H4 (cell line): ENCODE measurements at regions not wholly inside any gene's neighbourhood (a gene's known extent, or its start where the extent isn't known, plus 50 kb on each side); places are given as distances from the start of the nearest gene placed in this dataset.

Experiments
- DNase-seq: peaks from one replicate; pipeline ENCODE4 v3.0.0-alpha.2; 2015; ENCODE audit warnings: low spot score

DNA sequence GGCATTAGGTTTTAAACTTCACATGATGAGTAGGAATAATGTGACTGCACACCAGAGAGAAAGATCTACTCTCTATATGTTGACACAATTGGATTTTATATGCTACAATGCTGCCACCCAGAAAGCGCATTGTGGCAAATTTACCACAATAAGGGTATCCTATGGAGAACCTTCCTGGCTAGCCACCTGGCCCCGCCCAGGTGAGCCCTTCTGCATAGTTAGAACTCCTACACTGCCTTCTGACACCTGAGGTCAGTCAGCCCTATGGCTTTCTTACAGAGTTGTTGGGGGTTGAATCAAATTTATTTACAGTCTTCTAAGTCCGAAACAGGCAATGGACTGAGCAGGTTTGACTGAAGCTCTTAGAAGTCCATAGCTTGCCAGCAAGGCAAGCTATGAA is 153.8 kb upstream of the S100G start:
- no peak for DNase-seq

DNA sequence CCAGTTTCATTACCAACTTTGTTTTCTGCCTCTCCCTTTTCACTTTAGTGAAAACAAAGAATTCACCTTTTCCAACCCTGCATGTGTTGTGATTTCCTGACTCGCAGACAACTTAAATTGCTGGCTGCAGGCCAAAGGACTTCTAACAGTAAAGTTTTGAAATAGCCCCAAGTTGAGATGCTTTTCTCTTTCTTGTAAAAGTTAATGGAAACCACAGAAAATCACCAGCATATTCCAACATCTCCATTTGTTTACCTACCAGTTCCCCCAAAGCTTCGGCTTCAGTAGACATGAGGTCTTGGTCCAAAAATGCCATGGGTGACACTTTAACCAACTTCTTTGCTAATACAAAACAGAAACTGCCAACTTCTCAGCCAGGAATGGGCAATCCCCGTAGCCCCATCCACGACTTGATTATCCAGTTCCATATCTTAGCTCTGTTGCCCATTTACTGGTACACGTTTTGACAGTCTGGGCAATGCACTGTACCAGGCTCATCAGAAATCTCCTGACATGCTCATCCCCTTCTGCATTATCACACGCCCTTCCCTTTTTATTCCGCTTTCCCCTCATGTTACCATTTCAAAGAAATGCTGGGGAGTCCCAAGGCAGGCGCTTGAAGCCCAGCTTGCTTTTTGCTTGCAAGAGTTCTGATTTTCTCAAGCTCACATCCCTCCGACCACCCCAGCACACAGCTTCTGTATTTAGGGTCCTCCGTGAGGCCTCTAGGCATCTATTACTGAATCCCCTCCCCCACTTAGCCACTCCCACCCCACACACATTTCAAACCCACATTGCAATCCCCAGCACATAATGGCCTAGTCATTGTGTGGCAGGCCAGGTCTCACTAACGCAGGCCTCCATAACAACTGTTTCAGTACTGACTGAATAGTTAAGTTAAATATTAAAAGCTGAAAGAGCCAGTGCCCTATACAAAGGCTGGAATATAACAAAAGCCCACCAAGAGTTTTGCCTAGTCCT is 137.9 kb upstream of the S100G start:
- DNase-seq: peak; percentile 42

DNA sequence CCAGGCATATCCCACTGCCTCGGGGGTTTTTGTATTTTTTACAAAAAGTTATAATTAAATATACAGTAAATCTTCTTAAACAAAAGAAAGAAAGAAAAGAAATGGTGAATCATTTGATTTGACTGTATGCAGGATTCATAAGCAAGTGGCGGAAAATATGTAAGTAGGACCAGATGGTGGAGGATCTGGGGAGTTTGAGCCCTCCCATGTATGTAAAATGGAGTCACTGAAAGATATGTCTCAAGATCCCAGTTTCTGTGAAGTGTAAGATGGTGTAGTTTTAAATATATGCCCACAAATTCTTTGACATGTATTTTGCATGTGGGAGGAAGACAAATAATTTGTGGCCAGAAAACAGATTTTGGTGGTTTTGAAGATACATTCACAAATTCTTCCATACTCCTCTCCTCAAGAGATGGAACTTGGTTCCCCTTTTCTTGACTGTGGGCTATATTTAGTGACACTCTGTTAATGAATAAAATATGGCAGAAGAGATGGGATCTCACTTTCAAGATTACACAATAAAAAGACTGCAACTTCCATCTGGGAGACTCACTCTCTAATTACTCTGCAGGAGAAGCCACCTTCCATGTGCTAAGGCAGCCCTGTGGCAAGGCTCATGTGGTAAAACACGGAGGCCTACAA is 133.6 kb upstream of the S100G start:
- no peak for DNase-seq

DNA sequence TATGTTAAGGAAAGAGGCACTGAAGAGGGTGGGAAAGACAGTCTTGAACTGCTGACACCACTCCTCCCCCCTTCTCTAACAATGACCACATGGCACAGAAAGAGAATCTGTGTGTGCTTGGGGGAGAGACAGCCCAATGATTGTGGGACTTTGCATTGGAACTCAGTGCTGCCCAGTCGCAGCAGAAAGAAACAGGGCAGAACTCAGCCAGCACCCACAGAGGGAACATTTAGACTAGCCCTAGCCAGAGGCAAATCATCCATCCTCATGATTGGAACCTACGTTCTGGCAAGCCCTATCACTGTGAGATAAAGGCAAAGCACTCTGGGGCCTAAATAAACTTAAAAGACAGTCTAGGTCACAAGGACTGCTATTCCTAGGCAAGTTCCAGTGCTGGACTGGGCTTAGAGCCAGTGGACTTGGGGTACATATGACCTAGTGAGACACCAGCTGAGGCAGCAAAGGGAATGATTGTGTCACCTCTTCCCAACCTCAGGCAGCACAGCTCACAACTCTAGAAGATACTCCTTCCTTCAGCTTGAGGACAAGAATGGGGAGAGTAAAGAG is 132.8 kb upstream of the S100G start:
- no peak for DNase-seq

DNA sequence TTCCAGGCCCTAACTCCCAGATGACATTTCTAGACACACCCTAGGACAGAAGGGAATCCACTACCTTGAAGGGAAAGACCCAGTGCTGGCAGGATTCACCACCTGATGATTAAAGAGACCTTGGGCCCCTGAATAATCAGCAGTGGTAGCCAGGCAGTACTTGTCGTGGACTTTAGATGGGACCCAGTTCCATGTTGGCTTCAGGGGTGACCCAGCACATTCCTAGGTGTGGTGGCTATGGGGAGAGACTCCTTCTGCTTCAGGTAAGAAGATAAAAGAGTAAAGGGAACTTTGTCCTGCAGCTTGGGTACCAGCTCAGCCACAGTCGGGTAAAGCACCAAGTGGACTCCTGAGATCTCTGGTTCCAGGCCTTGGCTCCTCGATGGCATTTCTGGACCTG is 131.8 kb upstream of the S100G start:
- no peak for DNase-seq

DNA sequence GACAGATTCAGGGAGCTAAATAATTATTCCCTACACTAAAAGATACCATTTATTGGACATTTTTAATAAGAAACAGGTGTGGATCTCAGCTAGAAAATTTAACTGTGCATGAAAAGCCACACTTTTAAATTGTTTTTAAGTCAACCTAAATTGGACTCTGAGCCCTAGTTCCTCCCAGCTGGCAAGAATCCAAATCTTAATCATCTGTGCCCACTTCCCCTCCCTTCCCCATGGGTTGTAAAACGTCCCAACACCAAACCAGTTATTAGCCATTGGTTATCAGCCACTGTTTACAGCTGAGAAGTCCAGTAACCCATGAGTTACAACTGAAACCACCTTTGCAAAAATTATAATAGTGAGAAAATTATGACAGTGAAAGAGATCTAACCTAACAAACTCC is 125.6 kb upstream of the S100G start:
- DNase-seq: no peak

DNA sequence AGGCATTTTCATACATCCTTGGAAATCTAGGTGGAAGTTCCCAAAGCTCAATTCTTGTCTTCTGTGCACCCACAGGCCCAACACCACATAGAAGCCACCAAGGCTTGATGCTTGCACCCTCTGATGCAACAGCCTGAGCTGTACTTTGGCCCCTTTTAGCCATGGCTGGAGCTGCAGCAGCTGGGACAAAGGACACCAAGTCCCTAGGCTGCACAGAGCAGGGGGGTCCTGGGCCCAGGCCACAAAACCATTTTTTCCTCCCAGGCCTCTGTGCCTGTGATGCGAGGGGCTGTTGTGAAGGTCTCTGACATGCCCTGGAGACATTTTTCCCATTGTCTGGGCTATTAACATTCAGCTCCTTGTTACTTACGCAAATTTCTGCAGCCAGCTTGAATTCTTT is 124.0 kb upstream of the S100G start:
- no peak for DNase-seq

DNA sequence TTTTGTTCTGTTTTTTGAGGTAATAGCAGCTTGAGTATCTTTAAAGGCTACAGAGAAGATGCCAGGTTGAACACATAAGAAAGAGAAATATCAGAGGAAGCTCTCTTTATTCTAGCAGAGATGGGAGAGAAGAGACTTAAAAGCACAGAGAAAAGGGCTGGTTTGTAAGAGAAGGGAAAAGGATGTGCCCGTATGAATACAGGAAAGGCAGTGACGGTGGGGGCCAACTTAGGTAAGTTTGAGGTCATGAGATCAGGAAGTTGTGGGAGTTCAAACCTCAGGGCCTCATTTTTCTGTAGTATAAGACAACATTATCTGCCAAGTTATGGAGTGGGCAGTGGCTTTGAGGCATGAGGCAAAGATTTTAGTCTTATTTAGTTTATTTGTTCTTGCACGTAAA is 121.3 kb upstream of the S100G start:
- no peak for DNase-seq
